Epidermal melanocyte (primary cell): ENCODE measurements at regions not wholly inside any gene's neighbourhood (a gene's known extent, or its start where the extent isn't known, plus 50 kb on each side); places are given as distances from the start of the nearest gene placed in this dataset.

ENCODE experiments used
- DNase-seq: peaks from one replicate; pipeline ENCODE4 v3.0.0; 2011; ENCODE audit warnings: low spot score; ENCODE audit not compliant: insufficient read length

GRCh38 chr11:42043312-42043711 is 583.9 kb upstream of the LRRC4C start:
- no peak for DNase-seq

GRCh38 chr11:42047637-42048555 is 588.4 kb upstream of the LRRC4C start:
- DNase-seq = no peak

GRCh38 chr11:42049186-42049585 is 589.7 kb upstream of the LRRC4C start:
- DNase-seq = no peak

DNA sequence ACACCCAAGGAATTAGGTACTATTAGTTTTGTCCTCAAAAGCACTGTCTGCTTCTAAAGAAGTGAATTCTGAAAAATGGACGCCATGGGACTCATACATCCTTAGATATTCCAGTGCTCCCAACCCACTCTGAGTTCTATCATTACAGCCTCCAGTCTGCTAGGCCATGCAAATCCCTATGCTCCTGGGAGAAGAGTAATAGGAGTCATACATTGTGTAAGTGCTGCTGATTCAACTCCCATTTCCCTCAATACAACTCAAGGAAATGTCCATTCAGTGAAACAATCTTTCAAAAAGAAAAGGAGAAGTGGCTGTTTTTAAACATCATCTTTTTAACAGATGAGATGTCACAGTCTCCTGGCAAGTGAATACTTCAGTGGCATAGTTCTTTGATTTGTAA is 590.2 kb upstream of the LRRC4C start:
- no peak for DNase-seq

GRCh38 chr11:42054351-42054900 is 595.0 kb upstream of the LRRC4C start:
- no peak for DNase-seq

- DNase-seq = no peak
Measured at GRCh38 chr11:42055606-42056005, 596.2 kb upstream of the LRRC4C start.

- no peak for DNase-seq
Measured at GRCh38 chr11:42058794-42059193, 599.3 kb upstream of the LRRC4C start.

DNA sequence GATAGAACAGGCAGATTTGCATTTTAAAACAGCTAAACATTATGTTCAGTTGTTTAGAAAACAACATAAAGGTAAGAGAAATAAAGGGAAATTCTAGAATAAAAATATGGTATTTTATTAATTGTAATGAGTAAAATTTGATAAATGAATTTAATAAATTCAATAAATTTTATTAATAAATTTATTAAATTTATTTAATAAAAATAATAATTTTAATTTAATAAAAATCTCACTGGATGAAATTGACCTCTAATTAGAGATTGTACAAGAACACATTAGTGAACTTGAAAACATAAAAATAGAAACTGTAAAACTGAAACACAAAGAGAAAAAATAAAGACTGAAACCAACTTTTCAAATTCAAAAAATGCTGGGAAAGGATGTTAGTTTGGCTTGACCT is 605.7 kb upstream of the LRRC4C start:
- no peak for DNase-seq

DNA sequence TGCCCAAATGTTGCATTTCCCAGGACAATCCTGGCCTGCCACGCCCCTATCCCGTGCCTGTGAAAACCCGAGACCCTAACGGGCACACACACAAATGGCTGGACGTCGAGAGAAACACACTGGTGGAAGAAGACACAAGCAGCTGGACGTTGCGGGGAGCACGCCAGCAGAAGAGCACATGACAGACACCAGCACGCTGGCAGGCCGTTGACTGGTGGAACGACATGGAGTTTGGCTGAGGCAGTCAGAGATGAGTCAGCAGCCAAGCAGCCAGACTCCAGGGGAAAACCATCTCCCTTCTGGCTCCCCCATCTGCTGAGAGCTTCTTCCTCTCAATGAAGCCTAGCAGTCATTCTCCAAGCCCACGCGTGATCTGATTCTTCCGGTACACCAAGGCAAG is 606.7 kb upstream of the LRRC4C start:
- no peak for DNase-seq

DNA sequence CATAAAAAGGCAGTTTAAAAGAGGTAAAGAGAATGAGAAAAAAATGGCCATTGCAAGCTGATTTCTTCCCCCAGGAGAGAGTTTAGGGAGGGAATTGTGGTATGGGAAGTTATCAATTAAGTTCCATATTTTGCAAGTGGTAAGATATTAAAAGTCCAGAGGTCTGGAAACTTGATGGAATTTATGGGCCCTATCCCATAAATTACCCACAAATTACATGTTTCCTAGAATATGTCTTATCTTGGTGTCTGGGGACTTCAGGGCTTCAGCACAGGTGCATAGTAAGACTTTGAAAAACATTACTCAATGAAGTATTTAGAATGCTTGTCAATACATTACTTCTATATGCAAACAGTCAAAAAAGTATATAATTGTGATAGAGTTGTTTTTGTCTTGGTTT is 614.9 kb upstream of the LRRC4C start:
- DNase-seq = no peak

DNA sequence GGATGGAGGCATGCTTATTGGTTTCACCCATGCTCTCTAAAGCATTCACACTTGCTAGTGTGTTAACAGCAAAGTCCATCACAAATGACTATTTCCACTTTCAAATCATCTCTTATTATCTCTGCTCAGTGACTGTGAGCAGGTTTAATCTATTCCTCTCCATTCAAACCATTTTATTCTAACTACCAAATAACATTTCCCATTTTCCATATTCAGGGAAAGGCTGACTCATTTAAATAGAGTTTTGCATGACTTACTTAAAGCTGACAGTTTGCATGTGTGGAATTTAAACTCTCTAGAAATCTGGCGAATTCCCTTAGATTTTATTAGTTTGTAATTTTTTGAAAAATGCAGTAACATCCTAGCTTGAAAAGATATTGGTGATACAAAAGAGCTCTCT is 615.7 kb upstream of the LRRC4C start:
- no peak for DNase-seq

DNA sequence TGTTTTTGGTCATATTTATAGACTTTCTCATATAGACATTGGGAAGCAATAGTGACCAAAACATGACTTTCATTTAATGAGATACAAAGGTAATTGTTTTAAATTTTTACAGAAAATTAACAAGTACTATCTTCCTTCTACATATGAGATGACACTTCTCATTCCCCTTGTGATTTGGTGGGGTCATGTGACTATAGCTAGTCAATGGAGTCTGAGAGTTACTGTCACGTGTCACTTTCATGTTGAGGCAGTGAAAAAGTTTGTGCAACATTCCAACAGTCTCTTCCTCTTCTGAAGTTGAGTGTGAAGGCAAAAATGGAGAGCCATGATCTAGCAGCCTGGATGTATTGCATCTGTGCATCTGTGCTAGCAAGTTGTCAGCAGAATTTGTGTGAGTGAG is 618.3 kb upstream of the LRRC4C start:
- no peak for DNase-seq

GRCh38 chr11:42085736-42086135 is 626.3 kb upstream of the LRRC4C start:
- DNase-seq = no peak

DNA sequence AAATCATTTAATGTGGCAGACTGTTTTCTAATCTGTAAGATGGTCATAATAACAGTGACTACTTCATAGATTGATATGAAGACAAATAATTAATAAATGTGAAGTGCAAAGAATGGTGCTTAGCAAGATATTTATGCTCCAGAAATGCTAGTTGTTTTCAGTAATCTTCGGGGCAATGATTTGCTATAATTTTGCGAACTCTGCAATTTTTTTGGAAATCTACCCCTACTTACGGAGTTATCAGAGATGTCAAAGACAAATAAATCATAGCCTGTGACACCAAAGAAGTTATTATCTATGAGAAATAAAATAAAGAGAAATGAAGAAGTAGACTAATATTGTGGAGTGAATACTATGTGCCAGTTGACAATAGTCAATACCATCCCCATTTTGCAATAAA is 634.1 kb upstream of the LRRC4C start:
- DNase-seq = no peak

- no peak for DNase-seq
Measured at GRCh38 chr11:42098075-42098474, 638.6 kb upstream of the LRRC4C start.

DNA sequence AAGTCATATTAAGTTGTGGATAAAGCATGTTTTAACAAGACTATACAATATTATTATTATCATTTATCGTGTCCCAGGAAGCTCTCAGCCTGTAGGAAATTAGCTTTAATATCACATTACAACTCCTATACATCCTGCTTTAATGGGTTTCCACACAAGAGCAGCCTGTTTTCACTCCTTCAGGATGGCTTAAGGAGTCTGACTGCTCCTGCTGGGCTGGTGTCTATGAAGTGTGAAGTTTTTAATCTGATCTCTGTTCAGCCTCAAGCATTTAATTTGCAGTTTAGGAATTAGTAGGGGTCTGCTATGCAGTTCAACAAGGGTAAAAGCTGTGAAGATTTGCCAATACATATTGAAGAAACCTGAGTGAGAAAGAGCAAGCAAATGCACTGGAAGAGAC is 653.4 kb upstream of the LRRC4C start:
- DNase-seq = no peak

GRCh38 chr11:42114927-42115326 is 655.5 kb upstream of the LRRC4C start:
- DNase-seq = no peak

- DNase-seq = no peak
Measured at GRCh38 chr11:42138454-42138853, 679.0 kb upstream of the LRRC4C start.

- no peak for DNase-seq
Measured at GRCh38 chr11:42145311-42145710, 685.9 kb upstream of the LRRC4C start.

DNA sequence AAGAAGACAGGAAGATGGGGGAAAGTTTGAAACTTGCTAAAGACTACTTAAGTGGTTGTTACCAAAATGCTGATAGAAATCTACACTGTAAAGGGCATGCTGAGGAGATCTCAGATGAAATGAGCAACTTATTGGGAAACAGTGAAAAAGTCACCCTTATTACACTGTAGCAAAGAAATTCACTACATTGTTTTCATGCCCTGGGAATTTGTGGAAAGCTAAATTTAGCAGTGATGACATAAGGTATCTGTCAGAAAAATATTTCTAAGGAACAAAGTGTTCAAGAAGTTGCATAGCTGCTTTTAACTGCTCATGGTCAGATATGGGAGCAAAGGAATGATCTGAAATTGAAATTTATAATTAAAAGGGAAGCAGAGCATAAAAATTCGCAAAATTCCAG is 702.4 kb upstream of the LRRC4C start:
- DNase-seq = no peak

DNA sequence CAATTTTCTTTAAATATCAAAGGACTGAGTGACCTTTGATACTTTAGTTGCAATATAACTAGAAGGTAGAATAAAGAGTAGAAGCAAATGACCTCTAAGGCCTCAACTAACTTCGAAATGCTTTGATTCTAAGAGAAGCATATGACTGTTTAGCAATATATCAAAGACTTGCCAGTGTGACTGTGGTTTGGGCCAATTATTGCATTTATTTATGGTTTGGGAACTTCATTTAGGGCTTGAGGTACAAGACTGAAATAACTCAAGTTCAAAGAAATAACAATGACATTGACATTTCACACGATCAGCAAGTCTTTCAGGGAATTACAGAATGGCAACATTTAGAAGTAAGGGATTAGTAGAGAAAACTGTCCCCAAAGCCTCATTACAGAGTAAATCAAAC is 709.7 kb upstream of the LRRC4C start:
- DNase-seq = no peak

DNA sequence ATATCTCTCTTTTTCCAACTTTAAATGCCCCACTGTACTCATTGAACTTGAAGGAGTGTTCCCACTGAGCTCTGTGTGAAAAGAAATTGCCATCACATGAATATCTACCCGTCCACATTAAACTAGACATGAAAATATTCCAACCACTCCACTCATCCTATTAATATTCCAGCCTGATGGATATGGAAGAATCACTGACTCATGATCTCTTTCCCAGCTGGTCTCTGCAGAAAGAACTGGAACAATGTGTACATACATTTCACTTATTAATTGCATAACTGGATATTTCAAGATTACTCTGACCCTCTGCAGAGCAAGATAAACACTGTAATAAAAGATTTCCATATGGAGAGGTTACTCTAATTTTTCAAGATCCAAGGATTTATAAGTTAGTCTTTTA is 711.1 kb upstream of the LRRC4C start:
- no peak for DNase-seq

DNA sequence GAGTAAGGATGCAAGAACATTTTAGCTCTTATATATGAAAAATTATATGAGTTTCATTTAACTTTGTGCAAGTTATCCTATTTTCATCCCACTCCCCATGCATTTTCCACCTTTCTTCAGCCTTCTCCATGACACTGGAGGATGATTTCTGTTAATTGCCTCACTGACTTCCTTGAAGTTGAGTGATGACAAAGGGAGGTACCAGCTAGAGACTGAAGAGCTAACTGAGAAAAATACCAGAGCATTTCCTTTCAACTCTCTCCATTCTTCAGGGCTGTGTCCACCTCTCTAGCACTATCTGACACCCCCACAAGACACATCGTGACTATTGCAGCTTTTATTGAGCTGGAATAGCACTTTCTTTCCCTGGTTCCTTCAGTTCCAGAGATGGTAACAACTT is 711.6 kb upstream of the LRRC4C start:
- DNase-seq = no peak
